ENCODE measurements at regions not wholly inside any gene's neighbourhood (a gene's known extent, or its start where the extent isn't known, plus 50 kb on each side); places are given as distances from the start of the nearest gene placed in this dataset.

DNA sequence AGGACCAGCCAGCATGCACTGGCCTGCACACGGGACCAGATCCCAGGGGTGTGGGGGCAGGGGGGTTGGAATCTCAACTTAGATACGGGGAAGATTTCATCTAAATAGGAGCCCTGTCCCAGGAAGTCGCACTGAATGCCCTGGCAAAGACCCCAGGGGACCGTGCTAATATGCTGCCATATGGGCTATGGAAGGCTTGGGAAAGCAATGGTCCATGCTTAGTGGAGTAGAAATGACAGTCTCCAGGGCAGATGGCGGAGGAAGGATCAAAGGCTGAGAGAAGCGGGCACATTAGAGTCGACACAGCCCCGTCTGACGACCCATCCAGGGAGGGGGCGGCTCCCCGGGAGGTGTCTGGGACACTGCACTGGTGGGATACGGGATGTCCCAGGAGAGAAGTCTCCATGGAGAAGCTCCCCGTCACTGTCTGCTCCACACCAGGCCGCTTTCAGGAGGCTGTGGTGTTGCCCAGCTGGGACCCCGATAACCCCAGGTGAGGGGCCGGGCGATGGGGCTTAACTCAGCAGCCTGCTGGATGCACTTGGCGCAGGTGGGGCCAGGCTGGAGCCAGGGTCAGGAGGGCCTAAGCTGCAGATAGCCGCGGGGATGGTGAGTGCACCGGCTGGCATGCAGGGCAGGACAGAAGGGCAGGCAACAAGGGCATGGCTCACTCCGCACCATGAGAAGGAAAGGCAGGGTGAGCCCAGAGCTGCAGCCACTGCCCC lies 377.7 kb upstream of the IRX1 start:
- no peak for DNase-seq

DNA sequence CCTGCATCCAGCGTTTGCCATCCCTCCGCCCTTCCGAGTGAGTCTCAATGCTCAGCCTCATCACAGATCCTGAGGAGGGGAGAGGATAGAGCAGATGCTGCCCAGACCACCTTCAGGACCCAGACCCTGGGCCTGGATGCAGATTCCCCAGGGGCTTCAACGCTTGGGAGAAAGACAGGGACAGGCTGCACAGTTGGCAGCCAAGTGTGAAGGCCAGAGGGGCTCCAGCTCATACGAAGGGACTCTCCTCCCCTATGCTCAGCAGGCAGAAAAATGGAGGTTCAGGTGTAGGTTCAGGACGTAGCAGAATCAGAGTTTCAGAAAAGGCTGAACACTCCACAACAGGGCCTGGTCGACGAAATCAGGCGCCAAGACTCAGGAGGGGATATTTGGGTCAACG lies 378.5 kb upstream of the IRX1 start:
- DNase-seq, result no peak

- DNase-seq, result no peak
Observed at GRCh38 chr5:3216386-3216785, 379.2 kb upstream of the IRX1 start.

GRCh38 chr5:3214838-3215374 lies 380.7 kb upstream of the IRX1 start:
- DNase-seq, result no peak

GRCh38 chr5:3214396-3214795 lies 381.2 kb upstream of the IRX1 start:
- no peak for DNase-seq

DNA sequence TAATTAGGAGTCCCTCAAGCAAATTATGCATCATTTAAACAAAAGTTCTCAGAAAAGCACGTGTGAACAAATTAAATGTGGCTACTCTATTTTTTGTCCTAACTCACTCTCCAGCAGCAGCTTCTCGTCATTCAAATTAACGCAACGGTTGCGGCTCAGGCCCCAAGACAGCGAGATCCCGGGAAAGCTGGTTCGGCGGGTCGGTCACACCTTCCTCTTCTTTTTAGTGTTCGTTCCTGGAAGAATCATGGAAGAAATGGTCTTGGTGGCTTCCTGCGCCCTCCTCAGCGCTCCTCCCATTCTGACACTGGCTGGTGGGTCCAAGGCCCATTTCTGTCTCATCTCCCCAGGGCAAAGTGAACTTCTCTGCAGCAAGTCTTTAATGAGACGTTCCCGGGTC lies 382.8 kb upstream of the IRX1 start:
- DNase-seq, result no peak

DNA sequence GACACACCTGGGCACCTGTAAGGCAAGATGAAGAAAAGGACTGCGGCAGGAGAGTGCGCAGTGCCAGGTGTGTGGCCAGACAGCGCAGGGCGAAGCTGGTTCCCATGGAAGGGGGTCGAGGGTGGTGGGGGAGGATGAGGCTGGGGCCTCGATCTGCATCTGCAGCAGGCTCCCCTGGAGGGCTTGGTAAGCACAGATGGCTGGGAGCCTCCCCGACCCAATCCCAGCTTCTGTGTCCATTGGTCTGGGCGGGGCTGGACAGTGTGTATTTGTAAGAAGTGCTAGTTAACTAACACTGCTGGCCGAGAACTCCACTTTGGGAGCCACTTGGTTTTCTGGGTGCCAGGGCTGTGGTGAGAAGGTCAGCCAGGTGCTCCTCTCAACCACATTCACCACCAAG lies 385.1 kb upstream of the IRX1 start:
- DNase-seq, result no peak

GRCh38 chr5:3209918-3210317 lies 385.7 kb upstream of the IRX1 start:
- no peak for DNase-seq

DNA sequence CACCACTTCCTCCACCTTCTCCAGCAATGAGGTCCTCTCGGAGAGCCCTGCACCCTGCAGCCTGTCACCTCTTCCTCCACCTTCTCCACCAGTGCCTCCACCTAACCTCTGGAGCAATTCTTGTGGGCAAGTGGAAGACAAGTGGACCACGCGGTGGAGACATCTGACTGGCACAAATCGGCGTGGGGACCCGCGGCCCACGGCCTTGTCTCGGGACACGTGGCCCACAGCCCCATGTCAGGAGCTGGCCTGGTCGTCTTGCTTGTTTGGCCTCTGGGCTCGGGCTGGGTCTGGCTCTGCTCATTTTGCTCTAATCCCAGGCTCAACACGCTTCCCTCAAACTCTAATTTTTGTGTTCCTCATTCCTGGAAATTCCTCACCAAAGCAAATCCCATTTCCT lies 393.1 kb upstream of the IRX1 start:
- no peak for DNase-seq

DNA sequence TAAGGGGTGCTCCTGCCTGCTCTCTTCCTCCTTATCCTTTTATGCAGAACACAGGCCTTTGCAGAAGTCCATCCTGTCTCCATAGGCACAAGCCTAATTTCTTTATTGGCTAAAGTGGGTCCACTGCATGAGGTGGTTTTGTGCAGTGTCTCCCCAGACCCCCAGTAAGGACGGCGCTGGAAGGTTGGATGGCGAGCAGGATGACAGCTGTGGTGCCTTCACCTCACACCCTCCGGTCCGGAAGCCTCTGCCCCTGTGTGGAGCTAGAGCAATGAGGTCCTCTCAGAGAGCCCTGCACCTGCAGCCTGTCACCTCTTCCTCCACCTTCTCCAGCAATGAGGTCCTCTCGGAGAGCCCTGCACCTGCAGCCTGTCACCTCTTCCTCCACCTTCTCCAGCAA lies 393.7 kb upstream of the IRX1 start:
- DNase-seq, result no peak

- no peak for DNase-seq
Observed at GRCh38 chr5:3201121-3201520, 394.5 kb upstream of the IRX1 start.

GRCh38 chr5:3199962-3200755 lies 395.5 kb upstream of the IRX1 start:
- DNase-seq, result no peak

GRCh38 chr5:3198074-3198449 lies 397.6 kb upstream of the IRX1 start:
- DNase-seq, result no peak

- DNase-seq, result peak; percentile 1
Observed at GRCh38 chr5:3197304-3198073, 398.1 kb upstream of the IRX1 start.

GRCh38 chr5:3195994-3196393 lies 399.6 kb upstream of the IRX1 start:
- DNase-seq, result no peak

GRCh38 chr5:3194684-3195083 lies 400.9 kb upstream of the IRX1 start:
- DNase-seq, result no peak

GRCh38 chr5:3194271-3194670 lies 401.4 kb upstream of the IRX1 start:
- DNase-seq, result no peak

GRCh38 chr5:3191585-3191984 lies 404.0 kb upstream of the IRX1 start:
- no peak for DNase-seq

DNA sequence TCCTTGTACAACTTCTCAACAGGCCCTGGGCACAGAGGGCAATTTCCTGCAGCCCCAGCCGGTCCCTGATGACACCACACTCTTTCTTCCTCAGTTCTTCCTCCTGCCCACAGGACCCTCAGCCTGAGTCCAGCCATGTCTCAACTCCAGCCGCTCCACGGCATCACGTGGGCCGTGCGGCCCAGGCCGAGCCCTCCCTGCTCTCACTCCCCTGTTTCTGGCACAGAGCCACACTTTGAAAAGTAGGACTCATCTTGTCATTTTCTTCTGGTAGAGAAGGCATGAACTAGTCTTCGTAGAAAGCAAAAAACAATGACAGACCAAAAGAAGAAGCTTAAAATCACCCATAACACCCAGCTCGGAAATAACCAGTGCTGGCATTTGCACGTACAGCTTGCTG lies 404.7 kb upstream of the IRX1 start:
- DNase-seq, result no peak

- no peak for DNase-seq
Observed at GRCh38 chr5:3190433-3190832, 405.2 kb upstream of the IRX1 start.

GRCh38 chr5:3187771-3188425 lies 407.7 kb upstream of the IRX1 start:
- DNase-seq, result no peak

GRCh38 chr5:3186736-3187405 lies 408.8 kb upstream of the IRX1 start:
- DNase-seq, result no peak

DNA sequence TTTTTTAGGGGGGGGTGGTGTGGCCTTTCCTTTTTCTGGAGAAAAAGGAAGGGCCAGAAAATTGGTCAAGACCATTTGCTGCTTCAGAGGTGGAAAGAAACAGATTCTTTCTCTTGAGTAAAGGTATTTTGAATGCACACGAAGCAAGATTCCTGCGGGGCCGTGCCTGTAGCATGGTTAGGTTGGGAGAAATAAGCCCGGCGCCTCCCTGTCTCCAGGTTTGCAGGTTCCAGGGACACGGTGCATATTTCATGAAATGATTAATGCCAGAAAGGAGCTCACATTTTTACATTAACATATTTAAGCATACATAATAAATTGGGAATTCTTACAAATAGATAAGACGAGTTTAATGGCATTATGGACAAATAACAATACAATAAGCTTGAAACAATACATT lies 409.5 kb upstream of the IRX1 start:
- DNase-seq, result no peak

Data from fibroblast of skin of right biceps (primary cell).